ENCODE measurements at regions not wholly inside any gene's neighbourhood (a gene's known extent, or its start where the extent isn't known, plus 50 kb on each side); places are given as distances from the start of the nearest gene placed in this dataset.
"Not testable (repeated sequence)": the region's sequence is repeated elsewhere in the genome, so short reads cannot be mapped to it uniquely, and the experiment has no call there.

DNA sequence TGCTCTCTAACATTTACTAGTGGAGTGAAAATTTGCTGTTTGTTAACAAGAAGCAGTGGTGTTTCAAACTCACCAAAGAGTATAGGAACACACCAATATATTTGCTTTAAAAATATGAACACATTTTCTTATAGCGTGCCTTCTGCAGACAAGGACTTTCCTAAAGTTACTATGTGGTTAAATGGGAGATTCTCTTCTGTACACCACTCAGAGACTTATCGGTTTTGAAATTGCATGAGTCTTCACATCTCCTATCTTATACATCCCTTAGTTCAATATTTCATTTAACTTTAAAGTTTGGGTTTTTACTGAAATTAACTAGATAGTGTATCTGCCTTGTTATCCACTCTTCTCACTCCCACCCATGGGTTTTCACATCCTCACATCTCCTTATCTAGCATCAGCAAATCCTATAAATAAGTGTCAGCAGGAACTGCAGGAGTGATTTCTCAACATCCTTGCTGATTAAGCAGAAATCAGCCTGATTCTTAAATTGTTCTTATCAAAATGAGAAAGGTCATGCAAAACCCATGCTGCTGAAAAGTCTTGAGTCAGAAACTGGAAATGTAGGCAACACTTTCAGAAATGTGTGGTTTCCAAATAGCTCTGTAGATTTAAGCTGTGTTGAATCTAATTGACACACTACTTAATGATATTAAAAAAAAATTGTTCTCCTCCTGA lies 1075.6 kb upstream of the GJE1 start:
- no peaks in the 10 kb centered on the region for H3K9me3 ChIP-seq (ENCODE audit: control insufficient read depth in 2 of 2, insufficient read depth in 1 of 2, low read length in 1 of 2)
- no peaks in the 10 kb centered on the region for H3K4me1 ChIP-seq (ENCODE audit: control insufficient read depth in 2 of 2, insufficient read depth in 2 of 2, low read length in 2 of 2)
- no peak for DNase-seq (ENCODE audit: low read depth in 6 of 9, low spot score in 9 of 9)
- WGBS, result 88% methylated on average over 2 of the region's 2 CpGs
- no peaks in the 10 kb centered on the region for H3K36me3 ChIP-seq (ENCODE audit: control insufficient read depth in 2 of 2, insufficient read depth in 2 of 2, low read length in 1 of 2)
- H3K27ac ChIP-seq (ENCODE audit: low read depth in 1 of 2, low read length in 1 of 2), result no peak overlapping the region
- H3K27me3 ChIP-seq (ENCODE audit: control insufficient read depth in 2 of 2, insufficient read depth in 1 of 2, low read length in 1 of 2), result no peaks in the 10 kb centered on the region
- H3K4me3 ChIP-seq (ENCODE audit: low read length in 2 of 2), result no peak overlapping the region

- Histone ChIP-seq H3K4me1 (ENCODE audit: control insufficient read depth in 2 of 2, insufficient read depth in 2 of 2, low read length in 2 of 2) (no peaks in the 10 kb centered on the region), H3K4me3 (ENCODE audit: low read length in 2 of 2) (no peak overlapping the region), H3K36me3 (ENCODE audit: control insufficient read depth in 2 of 2, insufficient read depth in 2 of 2, low read length in 1 of 2) (no peaks in the 10 kb centered on the region), H3K9me3 (ENCODE audit: control insufficient read depth in 2 of 2, insufficient read depth in 1 of 2, low read length in 1 of 2) (no peaks in the 10 kb centered on the region), H3K27ac (ENCODE audit: low read depth in 1 of 2, low read length in 1 of 2) (no peak overlapping the region), H3K27me3 (ENCODE audit: control insufficient read depth in 2 of 2, insufficient read depth in 1 of 2, low read length in 1 of 2) (no peaks in the 10 kb centered on the region)
- no peak for DNase-seq (ENCODE audit: low read depth in 6 of 9, low spot score in 9 of 9)
- 97% methylated on average over 1 of the region's 1 CpG for WGBS
These were observed 1082.3 kb upstream of the GJE1 start for GRCh38 chr6:141050471-141050870.

DNA sequence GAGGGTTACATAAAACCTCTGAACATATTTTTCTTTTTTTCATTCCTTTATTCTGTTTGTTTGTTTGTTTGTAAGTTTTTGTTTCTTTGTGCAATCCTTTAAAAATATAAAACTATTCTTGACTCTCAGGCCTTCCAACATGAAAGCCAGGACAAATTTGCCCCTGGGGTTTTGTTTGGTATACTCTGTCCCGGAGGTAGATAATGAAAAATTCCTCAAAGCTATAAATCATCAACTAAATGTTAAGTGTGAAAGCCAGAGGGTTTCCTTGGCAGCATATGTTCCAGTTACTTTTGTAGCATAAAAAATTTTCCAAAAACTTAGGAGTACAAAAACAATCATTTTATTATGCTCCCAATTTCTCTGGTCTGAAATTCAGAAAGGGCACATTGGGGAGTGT lies 1084.3 kb upstream of the GJE1 start:
- DNase-seq (ENCODE audit: low read depth in 6 of 9, low spot score in 9 of 9), result no peak
- Histone ChIP-seq H3K9me3 (ENCODE audit: control insufficient read depth in 2 of 2, insufficient read depth in 1 of 2, low read length in 1 of 2) (no peaks in the 10 kb centered on the region), H3K4me3 (ENCODE audit: low read length in 2 of 2) (no peak overlapping the region), H3K27ac (ENCODE audit: low read depth in 1 of 2, low read length in 1 of 2) (no peak overlapping the region), H3K4me1 (ENCODE audit: control insufficient read depth in 2 of 2, insufficient read depth in 2 of 2, low read length in 2 of 2) (no peaks in the 10 kb centered on the region), H3K27me3 (ENCODE audit: control insufficient read depth in 2 of 2, insufficient read depth in 1 of 2, low read length in 1 of 2) (no peaks in the 10 kb centered on the region), H3K36me3 (ENCODE audit: control insufficient read depth in 2 of 2, insufficient read depth in 2 of 2, low read length in 1 of 2) (no peaks in the 10 kb centered on the region)
- 94% methylated on average over 1 of the region's 1 CpG for WGBS

GRCh38 chr6:141046496-141046895 lies 1086.2 kb upstream of the GJE1 start:
- not testable (repeated sequence) for H3K27ac ChIP-seq (ENCODE audit: low read depth in 1 of 2, low read length in 1 of 2); H3K9me3 ChIP-seq (ENCODE audit: control insufficient read depth in 2 of 2, insufficient read depth in 1 of 2, low read length in 1 of 2); H3K27me3 ChIP-seq (ENCODE audit: control insufficient read depth in 2 of 2, insufficient read depth in 1 of 2, low read length in 1 of 2); H3K36me3 ChIP-seq (ENCODE audit: control insufficient read depth in 2 of 2, insufficient read depth in 2 of 2, low read length in 1 of 2); H3K4me1 ChIP-seq (ENCODE audit: control insufficient read depth in 2 of 2, insufficient read depth in 2 of 2, low read length in 2 of 2); H3K4me3 ChIP-seq (ENCODE audit: low read length in 2 of 2); DNase-seq (ENCODE audit: low read depth in 6 of 9, low spot score in 9 of 9)

GRCh38 chr6:141041596-141042087 lies 1091.1 kb upstream of the GJE1 start:
- 95% methylated on average over 14 of the region's 14 CpGs for WGBS
- Histone ChIP-seq H3K36me3 (ENCODE audit: control insufficient read depth in 2 of 2, insufficient read depth in 2 of 2, low read length in 1 of 2) (no peaks in the 10 kb centered on the region), H3K27me3 (ENCODE audit: control insufficient read depth in 2 of 2, insufficient read depth in 1 of 2, low read length in 1 of 2) (no peaks in the 10 kb centered on the region), H3K9me3 (ENCODE audit: control insufficient read depth in 2 of 2, insufficient read depth in 1 of 2, low read length in 1 of 2) (peaks cover 0 to 8% of the 10 kb centered on the region in 2 donors), H3K4me3 (ENCODE audit: low read length in 2 of 2) (no peak overlapping the region), H3K27ac (ENCODE audit: low read depth in 1 of 2, low read length in 1 of 2) (no peak overlapping the region), H3K4me1 (ENCODE audit: control insufficient read depth in 2 of 2, insufficient read depth in 2 of 2, low read length in 2 of 2) (no peaks in the 10 kb centered on the region)
- DNase-seq (ENCODE audit: low read depth in 6 of 9, low spot score in 9 of 9), result no peak

- Histone ChIP-seq H3K4me1 (ENCODE audit: control insufficient read depth in 2 of 2, insufficient read depth in 2 of 2, low read length in 2 of 2) (no peaks in the 10 kb centered on the region), H3K9me3 (ENCODE audit: control insufficient read depth in 2 of 2, insufficient read depth in 1 of 2, low read length in 1 of 2) (no peaks in the 10 kb centered on the region), H3K27ac (ENCODE audit: low read depth in 1 of 2, low read length in 1 of 2) (no peak overlapping the region), H3K4me3 (ENCODE audit: low read length in 2 of 2) (no peak overlapping the region), H3K27me3 (ENCODE audit: control insufficient read depth in 2 of 2, insufficient read depth in 1 of 2, low read length in 1 of 2) (no peaks in the 10 kb centered on the region), H3K36me3 (ENCODE audit: control insufficient read depth in 2 of 2, insufficient read depth in 2 of 2, low read length in 1 of 2) (no peaks in the 10 kb centered on the region)
- DNase-seq (ENCODE audit: low read depth in 6 of 9, low spot score in 9 of 9), result no peak
- WGBS, result 90% methylated on average over 5 of the region's 5 CpGs
These were observed 1097.2 kb upstream of the GJE1 start for GRCh38 chr6:141035312-141036200.

GRCh38 chr6:141033101-141033500 lies 1099.6 kb upstream of the GJE1 start:
- H3K36me3 ChIP-seq (ENCODE audit: control insufficient read depth in 2 of 2, insufficient read depth in 2 of 2, low read length in 1 of 2), result no peaks in the 10 kb centered on the region
- no peak overlapping the region for H3K27ac ChIP-seq (ENCODE audit: low read depth in 1 of 2, low read length in 1 of 2)
- H3K4me3 ChIP-seq (ENCODE audit: low read length in 2 of 2), result no peak overlapping the region
- no peaks in the 10 kb centered on the region for H3K9me3 ChIP-seq (ENCODE audit: control insufficient read depth in 2 of 2, insufficient read depth in 1 of 2, low read length in 1 of 2)
- no peaks in the 10 kb centered on the region for H3K4me1 ChIP-seq (ENCODE audit: control insufficient read depth in 2 of 2, insufficient read depth in 2 of 2, low read length in 2 of 2)
- H3K27me3 ChIP-seq (ENCODE audit: control insufficient read depth in 2 of 2, insufficient read depth in 1 of 2, low read length in 1 of 2), result no peaks in the 10 kb centered on the region
- no peak for DNase-seq (ENCODE audit: low read depth in 6 of 9, low spot score in 9 of 9)

DNA sequence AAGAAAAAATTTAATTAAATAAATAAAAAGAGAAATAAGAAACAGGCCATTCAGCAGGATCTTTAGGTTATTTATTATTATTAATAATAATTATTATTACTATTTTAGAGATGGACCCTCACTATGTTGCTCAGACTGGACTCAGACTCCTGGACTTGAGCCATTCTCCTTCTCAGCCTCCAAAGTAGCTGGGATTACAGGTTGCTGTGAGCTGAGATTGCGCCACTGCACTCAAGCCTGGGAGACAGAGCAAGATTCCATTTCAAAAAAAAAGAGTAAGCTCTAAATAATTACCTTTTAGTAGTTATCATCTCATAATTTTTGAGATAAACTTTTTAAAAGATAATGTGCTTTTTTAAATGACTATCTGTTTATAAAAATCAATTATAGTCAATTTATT lies 1102.8 kb upstream of the GJE1 start:
- no peaks in the 10 kb centered on the region for H3K4me1 ChIP-seq (ENCODE audit: control insufficient read depth in 2 of 2, insufficient read depth in 2 of 2, low read length in 2 of 2)
- 93% methylated on average over 1 of the region's 1 CpG for WGBS
- no peak for DNase-seq (ENCODE audit: low read depth in 6 of 9, low spot score in 9 of 9)
- H3K36me3 ChIP-seq (ENCODE audit: control insufficient read depth in 2 of 2, insufficient read depth in 2 of 2, low read length in 1 of 2), result no peaks in the 10 kb centered on the region
- no peak overlapping the region for H3K4me3 ChIP-seq (ENCODE audit: low read length in 2 of 2)
- no peak overlapping the region for H3K27ac ChIP-seq (ENCODE audit: low read depth in 1 of 2, low read length in 1 of 2)
- no peaks in the 10 kb centered on the region for H3K9me3 ChIP-seq (ENCODE audit: control insufficient read depth in 2 of 2, insufficient read depth in 1 of 2, low read length in 1 of 2)
- no peaks in the 10 kb centered on the region for H3K27me3 ChIP-seq (ENCODE audit: control insufficient read depth in 2 of 2, insufficient read depth in 1 of 2, low read length in 1 of 2)

DNA sequence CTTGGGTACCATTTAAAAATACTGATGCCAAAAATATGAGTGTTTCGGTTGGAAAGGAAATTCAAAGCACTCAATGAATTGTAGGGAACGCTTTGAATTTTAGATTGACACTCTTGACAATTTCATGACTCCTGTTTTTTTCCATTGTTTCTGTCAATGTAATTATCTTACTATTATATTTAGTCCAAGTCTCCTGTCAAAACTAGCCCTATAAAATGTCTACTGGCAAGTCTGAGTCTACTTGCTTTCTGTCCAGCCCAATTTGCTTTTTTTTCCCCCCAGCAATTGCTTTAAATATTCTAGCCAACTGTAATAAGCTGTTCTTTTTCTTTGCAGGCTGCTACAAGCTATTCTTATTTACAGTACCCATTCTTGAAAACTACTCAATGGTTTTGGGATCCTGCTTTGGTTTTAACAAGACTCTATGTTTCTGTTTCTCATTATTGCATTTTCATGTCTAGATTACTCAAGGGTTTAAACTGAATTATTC lies 1103.9 kb upstream of the GJE1 start:
- H3K9me3 ChIP-seq (ENCODE audit: control insufficient read depth in 2 of 2, insufficient read depth in 1 of 2, low read length in 1 of 2), result no peaks in the 10 kb centered on the region
- no peaks in the 10 kb centered on the region for H3K36me3 ChIP-seq (ENCODE audit: control insufficient read depth in 2 of 2, insufficient read depth in 2 of 2, low read length in 1 of 2)
- no peak for DNase-seq (ENCODE audit: low read depth in 6 of 9, low spot score in 9 of 9)
- 45% methylated on average over 2 of the region's 2 CpGs for WGBS
- no peak overlapping the region for H3K4me3 ChIP-seq (ENCODE audit: low read length in 2 of 2)
- no peaks in the 10 kb centered on the region for H3K27me3 ChIP-seq (ENCODE audit: control insufficient read depth in 2 of 2, insufficient read depth in 1 of 2, low read length in 1 of 2)
- no peaks in the 10 kb centered on the region for H3K4me1 ChIP-seq (ENCODE audit: control insufficient read depth in 2 of 2, insufficient read depth in 2 of 2, low read length in 2 of 2)
- no peak overlapping the region for H3K27ac ChIP-seq (ENCODE audit: low read depth in 1 of 2, low read length in 1 of 2)

Data from thymus (tissue), 11 donors.